HEK293T (cell line): ENCODE measurements at regions not wholly inside any gene's neighbourhood (a gene's known extent, or its start where the extent isn't known, plus 50 kb on each side); places are given as distances from the start of the nearest gene placed in this dataset.

ENCODE experiments used
- CTCF ChIA-PET: fragments of 350-600 bp; formaldehyde crosslinking; extraction: SDS; loops from one replicate; lab custom pipeline; 2021; ENCODE audit warnings: antibody characterized with exemption, inconsistent platforms; lab: Yijun Ruan, JAX
- POLR2A ChIA-PET: fragments of 350-600 bp; formaldehyde crosslinking; extraction: SDS; loops from one replicate; lab custom pipeline; 2020; ENCODE audit warnings: antibody characterized with exemption, inconsistent platforms; lab: Yijun Ruan, JAX
- DNase-seq: peaks from one replicate; pipeline ENCODE4 v3.0.0; 2012; ENCODE audit warnings: mixed read lengths; ENCODE audit errors: extremely low spot score
- ARNT ChIP-seq: fragments of 450-650 bp; IDR thresholded peaks from 2 replicates; pipeline ENCODE4 v1.6.1; 2017; ENCODE audit warnings: mild to moderate bottlenecking
- BHLHE40 ChIP-seq: fragments of 450-650 bp; IDR thresholded peaks from 2 replicates; pipeline ENCODE4 v1.6.1; 2016; ENCODE audit warnings: mild to moderate bottlenecking, moderate library complexity, borderline replicate concordance
- CTBP1 ChIP-seq: fragments of 450-650 bp; IDR thresholded peaks from 2 replicates; pipeline ENCODE4 v1.6.1; 2016; ENCODE audit warnings: borderline replicate concordance
- ELF4 ChIP-seq: fragments of 450-650 bp; IDR thresholded peaks from 2 replicates; pipeline ENCODE4 v1.6.1; 2017; ENCODE audit warnings: antibody characterized with exemption
- FOXA1 ChIP-seq: fragments of 450-650 bp; IDR thresholded peaks from 2 replicates; pipeline ENCODE4 v1.6.1; 2016; ENCODE audit warnings: mild to moderate bottlenecking
- FOXK2 ChIP-seq: fragments of 450-650 bp; IDR thresholded peaks from 2 replicates; pipeline ENCODE4 v1.6.1; 2016; ENCODE audit warnings: mild to moderate bottlenecking
- FOXM1 ChIP-seq: fragments of 450-650 bp; IDR thresholded peaks from 2 replicates; pipeline ENCODE4 v1.6.1; 2017; ENCODE audit warnings: mild to moderate bottlenecking, borderline replicate concordance
- HDGF ChIP-seq: fragments of 450-650 bp; IDR thresholded peaks from 2 replicates; pipeline ENCODE4 v1.6.1; 2017; ENCODE audit warnings: antibody characterized with exemption, borderline replicate concordance
- L3MBTL2 ChIP-seq: fragments of 450-650 bp; conservative IDR thresholded peaks from 2 replicates; pipeline ENCODE4 v1.6.1; 2016; ENCODE audit warnings: mild to moderate bottlenecking
- LEF1 ChIP-seq: fragments of 450-650 bp; IDR thresholded peaks from 2 replicates; pipeline ENCODE4 v1.6.1; 2017; ENCODE audit warnings: mild to moderate bottlenecking, borderline replicate concordance
- NFRKB ChIP-seq: fragments of 450-650 bp; IDR thresholded peaks from 2 replicates; pipeline ENCODE4 v1.6.1; 2016; ENCODE audit warnings: mild to moderate bottlenecking, moderate library complexity
- SP1 ChIP-seq: fragments of 450-650 bp; IDR thresholded peaks from 2 replicates; pipeline ENCODE4 v1.6.1; 2017
- SUZ12 ChIP-seq: fragments of 450-650 bp; IDR thresholded peaks from 2 replicates; pipeline ENCODE4 v1.6.1; 2016; ENCODE audit warnings: mild to moderate bottlenecking
- TARDBP ChIP-seq: fragments of 450-650 bp; IDR thresholded peaks from 2 replicates; pipeline ENCODE4 v1.6.1; 2016
- ZNF384 ChIP-seq: fragments of 450-650 bp; IDR thresholded peaks from 2 replicates; pipeline ENCODE4 v1.6.1; 2016
- TF ChIP-seq, protein P1 (sequence below): fragments of 450-650 bp; IDR thresholded peaks from 2 replicates; pipeline ENCODE4 v1.6.1; 2016

DNA sequence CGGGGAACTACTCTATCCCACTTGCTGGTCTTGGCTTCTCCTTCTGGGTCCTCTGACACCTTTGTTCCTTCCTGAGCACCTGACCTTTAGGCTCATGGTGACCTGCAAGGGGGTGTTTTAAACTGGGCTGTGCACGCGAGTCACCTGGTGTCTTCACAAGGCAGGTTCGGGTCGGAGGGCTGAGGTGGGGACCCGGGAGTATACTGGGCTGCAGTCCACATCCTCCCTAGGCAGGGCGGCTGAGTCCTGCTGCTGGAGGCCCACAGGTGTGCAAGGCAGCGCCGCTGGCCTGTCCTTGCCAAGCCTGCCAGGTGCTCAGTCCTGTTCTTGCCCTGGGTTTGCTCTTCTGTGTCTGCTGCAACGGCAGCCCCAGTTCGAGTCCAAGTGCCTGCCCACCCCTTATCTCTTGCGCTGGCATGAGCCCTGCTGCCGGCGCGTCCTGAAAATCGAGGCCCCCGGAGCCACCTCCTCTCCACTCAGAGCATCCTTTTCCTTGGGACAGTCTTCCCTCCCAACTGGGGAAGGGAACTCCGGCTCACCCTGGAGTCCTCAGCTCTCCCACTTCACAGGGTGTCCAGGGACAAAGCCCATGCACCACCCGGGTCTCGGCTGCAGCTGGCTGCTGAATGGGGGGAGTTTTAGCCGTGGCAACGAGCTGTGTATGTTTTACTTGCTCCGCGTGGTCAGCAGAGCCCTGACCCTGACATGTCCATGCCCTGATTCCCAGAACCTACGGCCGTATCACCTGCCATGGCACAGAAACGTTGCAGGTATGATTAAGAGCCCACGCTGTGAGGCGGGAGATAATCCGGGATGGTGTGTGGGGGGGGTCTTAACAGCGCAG is 193.5 kb downstream of the TEX29 start:
- TF ChIP-seq LEF1: no peak
- no peak for TF ChIP-seq HDGF
- TF ChIP-seq TARDBP: no peak
- TF ChIP-seq CTBP1: no peak
- TF ChIP-seq SP1: no peak
- no peak for TF ChIP-seq FOXM1
- no peak for TF ChIP-seq FOXK2
- TF ChIP-seq ELF4: no peak
- TF ChIP-seq, protein P1, sequence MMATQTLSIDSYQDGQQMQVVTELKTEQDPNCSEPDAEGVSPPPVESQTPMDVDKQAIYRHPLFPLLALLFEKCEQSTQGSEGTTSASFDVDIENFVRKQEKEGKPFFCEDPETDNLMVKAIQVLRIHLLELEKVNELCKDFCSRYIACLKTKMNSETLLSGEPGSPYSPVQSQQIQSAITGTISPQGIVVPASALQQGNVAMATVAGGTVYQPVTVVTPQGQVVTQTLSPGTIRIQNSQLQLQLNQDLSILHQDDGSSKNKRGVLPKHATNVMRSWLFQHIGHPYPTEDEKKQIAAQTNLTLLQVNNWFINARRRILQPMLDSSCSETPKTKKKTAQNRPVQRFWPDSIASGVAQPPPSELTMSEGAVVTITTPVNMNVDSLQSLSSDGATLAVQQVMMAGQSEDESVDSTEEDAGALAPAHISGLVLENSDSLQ: no peak
- no peak for TF ChIP-seq SUZ12
- no peak for TF ChIP-seq FOXA1
- ChIA-PET CTCF (interaction anchor here (0.6 kb wide), 1 partner anchor 55 kb away, joined by 5 read pairs; no protein-coding TSS in a partner anchor), POLR2A (no interaction called here)

DNA sequence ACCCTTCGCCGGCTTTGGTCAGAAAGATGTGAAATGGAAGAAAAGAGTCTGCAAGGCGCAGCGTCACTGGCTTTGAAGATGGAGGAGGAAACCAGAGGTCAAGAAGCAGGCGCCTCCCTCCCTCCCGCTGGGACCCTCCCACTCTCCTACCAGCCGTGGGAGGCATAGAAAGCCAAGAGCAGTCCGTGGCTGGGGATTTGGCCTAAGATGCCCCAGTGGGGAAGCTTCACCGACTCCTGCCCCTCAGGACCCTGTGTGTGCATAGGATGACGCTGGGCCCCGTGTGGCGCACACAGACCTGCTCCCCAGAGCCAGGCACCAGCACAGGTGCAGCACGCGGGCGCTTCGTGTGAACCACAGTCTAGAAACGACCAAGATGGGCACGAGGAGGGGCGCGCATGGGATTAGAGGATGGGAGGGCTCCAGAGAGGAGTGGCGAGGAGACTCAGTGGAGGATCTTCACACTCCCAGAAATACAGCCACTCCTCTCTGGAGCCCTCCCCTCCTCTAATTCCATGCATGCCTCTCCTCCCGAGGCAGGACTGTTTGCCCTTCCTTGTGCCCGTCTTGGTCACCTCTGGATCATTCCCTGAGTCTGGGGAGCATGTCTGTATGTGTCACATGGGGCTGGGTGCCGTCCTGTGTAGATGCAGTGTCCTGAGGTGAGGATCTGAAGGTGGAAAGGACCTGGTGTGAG is 194.3 kb downstream of the TEX29 start:
- no peak for DNase-seq
- CTCF ChIA-PET: interaction anchor here (0.6 kb wide), 1 partner anchor 56 kb away, joined by 5 read pairs; no protein-coding TSS in a partner anchor
- POLR2A ChIA-PET: no interaction called here
- TF ChIP-seq FOXM1: no peak
- TF ChIP-seq, protein P1: no peak
- no peak for TF ChIP-seq ELF4
- TF ChIP-seq BHLHE40: no peak
- no peak for TF ChIP-seq CTBP1
- TF ChIP-seq ZNF384: no peak
- no peak for TF ChIP-seq FOXK2
- no peak for TF ChIP-seq SP1
- no peak for TF ChIP-seq SUZ12
- TF ChIP-seq TARDBP: no peak
- TF ChIP-seq HDGF: no peak
- no peak for TF ChIP-seq L3MBTL2

More for the DNA sequence above, 193.5 kb downstream of the TEX29 start:
- no peak for DNase-seq

DNA sequence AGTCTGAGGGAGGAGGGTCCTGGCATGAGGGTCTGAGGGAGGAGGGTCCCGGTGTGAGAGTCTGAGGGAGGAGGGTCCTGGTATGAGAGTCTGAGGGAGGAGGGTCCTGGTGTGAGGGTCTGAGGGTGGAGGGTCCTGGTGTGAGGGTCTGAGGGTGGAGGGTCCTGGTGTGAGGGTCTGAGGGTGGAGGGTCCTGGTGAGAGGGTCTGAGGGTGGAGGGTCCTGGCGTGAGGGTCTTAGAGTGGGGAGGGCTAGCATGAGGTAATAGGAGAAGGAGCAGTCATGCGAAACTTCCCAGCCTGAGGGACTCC is 194.8 kb downstream of the TEX29 start:
- ChIA-PET CTCF (no interaction called here), POLR2A (no interaction called here)
- no peak for TF ChIP-seq CTBP1
- TF ChIP-seq FOXK2: no peak
- no peak for TF ChIP-seq BHLHE40
- no peak for TF ChIP-seq L3MBTL2
- TF ChIP-seq SP1: no peak
- no peak for TF ChIP-seq FOXA1
- no peak for TF ChIP-seq TARDBP
- TF ChIP-seq, protein P1: no peak
- no peak for TF ChIP-seq HDGF
- TF ChIP-seq FOXM1: no peak
- no peak for TF ChIP-seq ZNF384
- TF ChIP-seq SUZ12: no peak
- TF ChIP-seq LEF1: no peak
- no peak for TF ChIP-seq ELF4
- no peak for DNase-seq

- ChIA-PET POLR2A (no interaction called here), CTCF (no interaction called here)
- TF ChIP-seq HDGF: no peak
- TF ChIP-seq LEF1: no peak
- no peak for TF ChIP-seq CTBP1
- TF ChIP-seq ELF4: no peak
- TF ChIP-seq L3MBTL2: no peak
- TF ChIP-seq SUZ12: no peak
- TF ChIP-seq FOXM1: no peak
- TF ChIP-seq NFRKB: no peak
- no peak for TF ChIP-seq BHLHE40
- TF ChIP-seq ARNT: no peak
- TF ChIP-seq, protein P1: no peak
- TF ChIP-seq ZNF384: no peak
- no peak for TF ChIP-seq TARDBP
- no peak for DNase-seq
These were observed 195.2 kb downstream of the TEX29 start for GRCh38 chr13:111515635-111516034.

DNA sequence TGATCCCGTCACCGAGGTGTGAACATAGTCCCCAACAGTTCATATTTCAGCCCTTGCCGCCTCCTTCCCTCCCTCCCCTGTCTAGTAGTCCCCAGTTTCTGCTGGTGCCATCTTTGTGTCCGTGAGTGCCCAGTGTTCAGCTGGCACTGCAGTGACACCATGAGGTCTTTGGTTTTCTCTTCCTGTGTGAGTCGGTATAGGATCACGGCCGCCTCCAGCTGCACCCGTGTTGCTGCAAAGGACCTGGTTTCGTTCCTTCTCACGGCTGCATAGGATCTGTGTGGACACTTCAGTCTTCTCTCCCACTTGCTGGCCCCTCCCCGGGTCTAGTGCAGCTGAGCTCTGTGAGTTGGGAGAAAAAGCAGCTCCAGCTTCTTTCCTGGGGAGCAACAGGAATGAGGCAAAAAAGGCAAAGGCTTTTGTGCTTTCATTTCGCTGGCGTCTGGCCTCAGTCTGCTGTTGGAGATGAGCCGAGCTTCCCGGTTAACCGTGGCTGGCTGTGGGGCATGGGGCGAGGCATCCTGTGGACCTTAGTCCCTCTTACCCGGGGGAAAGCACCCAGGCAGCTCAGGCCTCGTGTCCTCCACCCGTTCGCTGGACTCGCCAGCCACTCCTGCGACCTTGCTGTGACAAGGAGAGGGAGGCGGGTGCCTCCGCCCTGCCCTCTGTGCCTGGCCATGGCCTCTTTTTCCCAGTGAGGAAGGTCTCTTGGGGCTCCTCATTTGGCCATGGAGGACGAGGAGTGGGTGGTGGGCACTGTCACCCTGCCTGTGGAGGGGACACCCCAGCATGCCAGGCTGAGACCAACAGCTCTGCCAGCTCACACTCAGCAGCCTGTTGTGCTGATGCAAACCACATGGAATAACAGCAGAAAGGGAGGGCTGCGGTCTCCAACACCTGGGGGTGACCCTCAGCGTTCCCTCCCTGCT is 196.5 kb downstream of the TEX29 start:
- TF ChIP-seq LEF1: no peak
- TF ChIP-seq TARDBP: no peak
- no peak for TF ChIP-seq ELF4
- TF ChIP-seq SUZ12: no peak
- no peak for TF ChIP-seq FOXM1
- TF ChIP-seq BHLHE40: no peak
- TF ChIP-seq FOXA1: no peak
- TF ChIP-seq ARNT: no peak
- no peak for TF ChIP-seq NFRKB
- TF ChIP-seq ZNF384: no peak
- TF ChIP-seq FOXK2: no peak
- no peak for TF ChIP-seq HDGF
- TF ChIP-seq, protein P1: no peak
- TF ChIP-seq SP1: no peak
- no peak for TF ChIP-seq CTBP1
- no peak for TF ChIP-seq L3MBTL2
- POLR2A ChIA-PET: no interaction called here
- CTCF ChIA-PET: no interaction called here
- no peak for DNase-seq
